Right renal pelvis (tissue), 4 donors: ENCODE measurements at regions not wholly inside any gene's neighbourhood (a gene's known extent, or its start where the extent isn't known, plus 50 kb on each side); places are given as distances from the start of the nearest gene placed in this dataset.
"Not testable (repeated sequence)": the region's sequence is repeated elsewhere in the genome, so short reads cannot be mapped to it uniquely, and the experiment has no call there.

ENCODE experiments used
- DNase-seq, 4 donors: peaks; one replicate each; pipeline ENCODE4 v3.0.0-alpha.2; 2013; ENCODE audit warnings: low read depth in 4 of 4, low spot score in 3 of 4, missing footprints in 1 of 4

- DNase-seq: no peak
These were observed 91.8 kb upstream of the F13A1 start for GRCh38 chr6:6412221-6412620.

- peak; percentile 15 to 60 (median 30) for DNase-seq
These were observed 92.2 kb upstream of the F13A1 start for GRCh38 chr6:6412700-6413099.

GRCh38 chr6:6414931-6415330, 94.5 kb upstream of the F13A1 start:
- DNase-seq: no peak

- no peak for DNase-seq
These were observed 97.0 kb upstream of the F13A1 start for GRCh38 chr6:6417475-6417874.

- no peak for DNase-seq
These were observed 98.0 kb upstream of the F13A1 start for GRCh38 chr6:6418421-6418820.

- DNase-seq: no peak
These were observed 99.6 kb upstream of the F13A1 start for GRCh38 chr6:6420107-6420506.

GRCh38 chr6:6434151-6434550, 113.7 kb upstream of the F13A1 start:
- no peak for DNase-seq

- DNase-seq: no peak
These were observed 114.3 kb upstream of the F13A1 start for GRCh38 chr6:6434723-6435122.

GRCh38 chr6:6436366-6436765, 115.9 kb upstream of the F13A1 start:
- no peak for DNase-seq

- no peak for DNase-seq
These were observed 116.5 kb upstream of the F13A1 start for GRCh38 chr6:6436946-6437345.

- no peak for DNase-seq
These were observed 117.8 kb upstream of the F13A1 start for GRCh38 chr6:6438286-6438685.

GRCh38 chr6:6439778-6440177, 119.3 kb upstream of the F13A1 start:
- DNase-seq: no peak

GRCh38 chr6:6452002-6452401, 131.5 kb upstream of the F13A1 start:
- DNase-seq: no peak

- no peak for DNase-seq
These were observed 132.7 kb upstream of the F13A1 start for GRCh38 chr6:6453186-6453585.

GRCh38 chr6:6455272-6455671, 133.2 kb upstream of the LY86 start:
- DNase-seq: no peak

- DNase-seq: no peak
These were observed 130.3 kb upstream of the LY86 start for GRCh38 chr6:6458172-6458571.

GRCh38 chr6:6459963-6460362, 128.6 kb upstream of the LY86 start:
- DNase-seq: not testable (repeated sequence)

GRCh38 chr6:6460416-6460815, 128.1 kb upstream of the LY86 start:
- no peak for DNase-seq

GRCh38 chr6:6461138-6461537, 127.4 kb upstream of the LY86 start:
- no peak for DNase-seq

- DNase-seq: no peak
These were observed 121.4 kb upstream of the LY86 start for GRCh38 chr6:6466967-6467761.

GRCh38 chr6:6469074-6469473, 119.4 kb upstream of the LY86 start:
- no peak for DNase-seq

- DNase-seq: no peak
These were observed 118.4 kb upstream of the LY86 start for GRCh38 chr6:6470123-6470522.

- no peak for DNase-seq
These were observed 117.2 kb upstream of the LY86 start for GRCh38 chr6:6471276-6471675.
